ENCODE measurements at regions not wholly inside any gene's neighbourhood (a gene's known extent, or its start where the extent isn't known, plus 50 kb on each side); places are given as distances from the start of the nearest gene placed in this dataset.

- DNase-seq, result no peak
These were observed 58.6 kb upstream of the VRK2 start for GRCh38 chr2:57987835-57988573.

GRCh38 chr2:57990118-57990725 is 56.4 kb upstream of the VRK2 start:
- DNase-seq, result no peak

All from right forelimb (tissue), 1 donor.